Endothelial cell of umbilical vein (primary cell): ENCODE measurements at regions not wholly inside any gene's neighbourhood (a gene's known extent, or its start where the extent isn't known, plus 50 kb on each side); places are given as distances from the start of the nearest gene placed in this dataset.

Experiments used
- BruUV-seq: library from RNA; stranded (reverse); fragments of 400-500 nt; replicated peaks from 2 replicates; lab custom pipeline; 2021; lab: Mats Ljungman, UMichigan
- CTCF ChIA-PET: fragments of 300-600, 350-600 bp; sonication (Branson Sonifier 250); formaldehyde crosslinking; loops from one replicate; lab custom pipeline; 2021; ENCODE audit warnings: antibody characterized with exemption, inconsistent platforms; lab: Charles Lee
- POLR2A ChIA-PET: fragments of 300-600, 350-600 bp; sonication (Branson Sonifier 250); formaldehyde crosslinking; loops from one replicate; lab custom pipeline; 2021; ENCODE audit warnings: antibody characterized with exemption, inconsistent platforms; lab: Charles Lee
- DNase-seq: peaks from one replicate; pipeline ENCODE4 v3.0.0-alpha.2; 2011; ENCODE audit warnings: low read depth, low spot score
- FAIRE-seq: peaks from 2 replicates; lab custom pipeline; 2011; peaks lifted over from hg19 to GRCh38; lab: Jason Lieb, UNC
- H2AFZ ChIP-seq: 2 replicates; pipeline ENCODE4 v1.6.0; 2012; ENCODE audit warnings: low read depth, low read length, control low read depth, inconsistent platforms
- H3K27ac ChIP-seq: 2 replicates; pipeline ENCODE4 v1.5.1; 2011; ENCODE audit warnings: low read depth, mild to moderate bottlenecking, control low read depth, low read length, moderate library complexity; ENCODE audit not compliant: insufficient read depth
- H3K27me3 ChIP-seq, 2 experiments: 2 replicates each; pipeline versions ENCODE4 v1.6.0 to v1.6.1; 2011; ENCODE audit warnings: low read length in 2 of 2, mixed read lengths in 1 of 2; ENCODE audit not compliant: control insufficient read depth in 2 of 2, insufficient read depth in 2 of 2
- H3K36me3 ChIP-seq, 2 experiments: 2 replicates in 1 of 2; 3 replicates in 1 of 2; pipeline ENCODE4 v1.5.1; 2011; ENCODE audit warnings: low read length in 2 of 2, mild to moderate bottlenecking in 1 of 2, moderate library complexity in 1 of 2; ENCODE audit not compliant: control insufficient read depth in 2 of 2, insufficient read depth in 2 of 2; ENCODE audit errors: extremely low read depth in 1 of 2
- H3K4me1 ChIP-seq: 3 replicates; pipeline ENCODE4 v1.5.1; 2011; ENCODE audit warnings: mild to moderate bottlenecking, low read length; ENCODE audit not compliant: control insufficient read depth, insufficient read depth; ENCODE audit errors: extremely low read depth
- H3K4me2 ChIP-seq: 2 replicates; pipeline ENCODE4 v1.6.1; 2011; ENCODE audit warnings: low read length, control low read depth, mixed read lengths; ENCODE audit not compliant: insufficient read depth
- H3K4me3 ChIP-seq, 3 experiments: fragments of 200-600 bp in 1 of 3; sonication (generic), shearing (Covaris generic) in 1 of 3; replicated peaks in 1 of 3; 2 replicates each; pipeline ENCODE4 v1.5.1; 2011 to 2016; ENCODE audit warnings: control low read depth in 3 of 3, low read length in 3 of 3, mild to moderate bottlenecking in 2 of 3, inconsistent platforms in 1 of 3, low read depth in 1 of 3, moderate library complexity in 1 of 3; ENCODE audit not compliant: insufficient read depth in 1 of 3
- H3K79me2 ChIP-seq: 2 replicates; pipeline ENCODE4 v1.6.0; 2012; ENCODE audit warnings: low read length, inconsistent platforms; ENCODE audit not compliant: control insufficient read depth, insufficient read depth
- H3K9ac ChIP-seq: replicated peaks from 2 replicates; pipeline ENCODE3; 2011; ENCODE audit warnings: low read length, control low read depth; ENCODE audit not compliant: insufficient read depth; ENCODE audit errors: extremely low read depth
- H3K9me1 ChIP-seq: replicated peaks from 3 replicates; pipeline ENCODE4 v1.6.0; 2011; ENCODE audit warnings: mild to moderate bottlenecking, low read length; ENCODE audit not compliant: control insufficient read depth, insufficient read depth; ENCODE audit errors: extremely low read depth
- H3K9me3 ChIP-seq: replicated peaks from 2 replicates; pipeline ENCODE4 v1.5.1; 2012; ENCODE audit warnings: low read length, inconsistent platforms; ENCODE audit not compliant: control insufficient read depth, insufficient read depth
- H4K20me1 ChIP-seq: replicated peaks from 2 replicates; pipeline ENCODE3; 2011; ENCODE audit warnings: mild to moderate bottlenecking, low read length; ENCODE audit not compliant: control insufficient read depth, insufficient read depth; ENCODE audit errors: extremely low read depth
- CTCF ChIP-seq, 2 donors: IDR thresholded peaks; 1 replicate in 1 of 2; 2 replicates in 1 of 2; pipeline ENCODE4 v1.5.1; 2011; ENCODE audit warnings: low read length in 2 of 2, mild to moderate bottlenecking in 2 of 2, moderate library complexity in 2 of 2, control low read depth in 1 of 2, inconsistent platforms in 1 of 2, low read depth in 1 of 2; ENCODE audit not compliant: insufficient read depth in 1 of 2; ENCODE audit errors: extremely low read depth in 1 of 2
- EZH2 ChIP-seq: IDR thresholded peaks from 2 replicates; pipeline ENCODE4 v1.6.1; 2012; ENCODE audit warnings: borderline replicate concordance, low read depth, mild to moderate bottlenecking, moderate library complexity, low read length, inconsistent platforms; ENCODE audit not compliant: severe bottlenecking
- FOS ChIP-seq: IDR thresholded peaks from 2 replicates; pipeline ENCODE4 v1.6.1; 2011; ENCODE audit warnings: mild to moderate bottlenecking, low read length, moderate library complexity, borderline replicate concordance; ENCODE audit not compliant: insufficient read depth
- GATA2 ChIP-seq: IDR thresholded peaks from 2 replicates; pipeline ENCODE4 v1.7.0; 2011; ENCODE audit warnings: low read depth, mild to moderate bottlenecking, moderate library complexity, mixed read lengths, low read length; ENCODE audit not compliant: insufficient read length, insufficient read depth
- JUN ChIP-seq: IDR thresholded peaks from 2 replicates; pipeline ENCODE4 v1.6.1; 2011; ENCODE audit warnings: borderline replicate concordance, low read depth; ENCODE audit not compliant: insufficient read length, insufficient read depth
- MAX ChIP-seq: IDR thresholded peaks from 2 replicates; pipeline ENCODE4 v1.6.1; 2011; ENCODE audit not compliant: insufficient read depth, insufficient read length
- MYC ChIP-seq: IDR thresholded peaks from one replicate; pipeline ENCODE4 v1.6.1; 2011; ENCODE audit warnings: mild to moderate bottlenecking, low read depth, low read length
- POLR2A ChIP-seq: IDR thresholded peaks from 2 replicates; pipeline ENCODE4 v1.6.1; 2012; ENCODE audit warnings: low read depth, mild to moderate bottlenecking, control low read depth, low read length
- POLR2AphosphoS5 ChIP-seq: IDR thresholded peaks from 2 replicates; pipeline ENCODE4 v1.6.1; 2012; ENCODE audit warnings: low read depth, mild to moderate bottlenecking, control low read depth, low read length, moderate library complexity; ENCODE audit not compliant: insufficient read depth
- dilution Hi-C: fragments of 300-500 bp; cut with MboI; formaldehyde crosslinking; loops from one replicate; pipeline ENCODE4 v1.15.0; 2019; ENCODE audit warnings: low sequenced_read_pairs; ENCODE audit not compliant: extremely low pct_ligation_motif_present
- intact Hi-C: fragments of 100-400 bp; cut with micrococcal nuclease; formaldehyde crosslinking; loops from one replicate; pipeline ENCODE4 v1.10.0; 2022

- Histone ChIP-seq H3K4me2 (no peak overlapping the region), H4K20me1 (no peaks in the 10 kb centered on the region), H2AFZ (no peak overlapping the region), H3K9ac (no peak overlapping the region), H3K27ac (no peak overlapping the region), H3K4me1 (no peaks in the 10 kb centered on the region), H3K27me3 (no peaks in the 10 kb centered on the region), H3K36me3 (no peaks in the 10 kb centered on the region), H3K9me3 (no peaks in the 10 kb centered on the region), H3K79me2 (no peaks in the 10 kb centered on the region), H3K9me1 (no peaks in the 10 kb centered on the region), H3K4me3 (no peak overlapping the region)
- intact Hi-C loops, result loop anchor here (5.0 kb wide), 1 partner anchor 467 kb away; no protein-coding TSS in a partner anchor
- BruUV-seq, result no TSS peak
- POLR2A ChIA-PET, result no interaction called here
- TF ChIP-seq MYC (no peak), CTCF (IDR thresholded peaks at IDR 0.05; ENCODE audit: extremely low read depth in 1 of 2, insufficient read depth in 1 of 2, low read depth in 1 of 2, low read length in 2 of 2) (no peak), EZH2 (no peak), MAX (no peak), JUN (no peak), POLR2AphosphoS5 (no peak), GATA2 (no peak), FOS (no peak), POLR2A (no peak)
- DNase-seq (no peak), FAIRE-seq (no peak)
- CTCF ChIA-PET, result interaction anchor here (1.0 to 1.3 kb wide), 2 partner anchors 22 to 465 kb away, joined by 3 read pairs; no protein-coding TSS in a partner anchor
- dilution Hi-C loops, result no loop called here
These were observed 678.6 kb downstream of the PTPRU start for GRCh38 chr1:29914936-29915335.
